Activated naive CD8-positive, alpha-beta T cell treated with anti-CD3 and anti-CD28 coated beads for 36 hours (primary cell): ENCODE measurements at regions not wholly inside any gene's neighbourhood (a gene's known extent, or its start where the extent isn't known, plus 50 kb on each side); places are given as distances from the start of the nearest gene placed in this dataset.
A peak's percentile ranks its signal among the peaks of the same experiment; 100 is the strongest.

Experiments
- DNase-seq: peaks from one replicate; pipeline ENCODE4 v3.0.0; 2021
- H3K27ac Mint-ChIP-seq: one replicate; pipeline ENCODE4 v1.8.0; 2022; ENCODE audit warnings: mild to moderate bottlenecking, moderate library complexity, mixed read lengths
- H3K27me3 Mint-ChIP-seq: one replicate; pipeline ENCODE4 v1.8.0; 2022; ENCODE audit warnings: mild to moderate bottlenecking, mixed read lengths
- H3K36me3 Mint-ChIP-seq: one replicate; pipeline ENCODE4 v1.8.0; 2021; ENCODE audit warnings: mild to moderate bottlenecking, mixed read lengths
- H3K4me1 Mint-ChIP-seq: one replicate; pipeline ENCODE4 v1.8.0; 2021; ENCODE audit warnings: mixed read lengths
- H3K4me3 Mint-ChIP-seq: one replicate; pipeline ENCODE4 v1.8.0; 2022; ENCODE audit warnings: mild to moderate bottlenecking, moderate library complexity, mixed read lengths
- H3K9me3 Mint-ChIP-seq: one replicate; pipeline ENCODE4 v1.8.0; 2022; ENCODE audit warnings: mixed read lengths

DNA sequence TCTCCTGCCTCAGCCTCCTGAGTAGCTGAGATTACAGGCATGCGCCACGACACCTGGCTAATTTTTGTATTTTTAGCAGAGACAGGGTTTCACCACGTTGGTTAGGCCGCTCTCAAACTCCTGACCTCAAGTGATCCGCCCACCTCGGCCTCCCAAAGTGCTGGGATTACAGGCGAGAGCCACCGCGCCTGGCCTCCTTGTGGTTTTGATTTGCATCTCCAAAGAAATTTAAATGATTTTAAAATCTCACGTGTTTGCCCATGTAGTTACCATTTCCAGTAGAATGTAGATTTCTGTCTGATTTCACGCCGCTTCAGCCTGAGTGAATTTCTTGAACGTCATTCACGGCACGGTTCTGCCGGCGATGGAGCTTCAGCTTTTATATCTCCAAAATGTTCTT, 55.8 kb downstream of the IGF2 start:
- Mint-ChIP-seq H3K4me3 (no peak overlapping the region), H3K4me1 (no peaks in the 10 kb centered on the region), H3K9me3 (peaks cover 8% of the 10 kb centered on the region), H3K27ac (no peak overlapping the region), H3K36me3 (no peaks in the 10 kb centered on the region), H3K27me3 (peaks cover 15% of the 10 kb centered on the region)
- DNase-seq: no peak

DNA sequence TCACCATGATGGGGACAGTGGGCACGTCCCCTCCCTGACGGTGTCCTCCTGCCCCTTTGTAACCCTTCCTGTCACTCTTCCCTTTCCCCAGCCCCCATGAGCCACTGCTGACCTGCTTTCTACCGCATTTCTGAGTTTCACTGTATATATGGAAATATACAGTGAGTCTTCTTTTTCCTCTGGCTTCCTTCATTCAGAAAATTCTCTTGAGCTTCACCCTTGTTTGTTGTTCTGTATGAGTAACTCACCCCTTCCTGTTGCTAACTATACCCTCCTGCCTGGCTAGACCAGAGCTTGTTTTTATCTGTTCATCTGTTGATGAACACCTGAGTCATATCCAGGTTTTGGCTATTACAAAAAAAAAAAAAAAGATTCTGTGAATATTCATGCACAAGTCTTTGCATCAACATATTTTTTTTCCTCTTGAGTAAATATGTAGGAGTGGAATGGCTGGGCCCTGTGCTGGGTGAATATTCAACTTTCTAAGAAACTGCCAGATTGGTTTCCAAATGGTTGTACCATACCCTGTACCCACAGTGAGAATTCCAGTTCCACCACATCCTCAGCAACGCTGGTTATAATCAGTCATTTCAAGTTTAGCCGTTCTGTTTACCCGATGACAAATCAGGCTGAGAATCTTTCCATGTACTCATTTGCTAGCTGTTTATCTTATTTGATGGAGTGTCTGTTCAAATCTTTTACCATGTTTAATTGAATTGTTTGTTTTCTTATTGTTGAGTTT, 62.0 kb downstream of the IGF2 start:
- no peak overlapping the region for H3K4me3 Mint-ChIP-seq
- H3K4me1 Mint-ChIP-seq: peaks cover 10% of the 10 kb centered on the region
- peaks cover 23% of the 10 kb centered on the region for H3K27me3 Mint-ChIP-seq
- H3K9me3 Mint-ChIP-seq: no peaks in the 10 kb centered on the region
- peak overlapping the region; percentile 5 for H3K27ac Mint-ChIP-seq
- DNase-seq: peak; percentile 41
- no peaks in the 10 kb centered on the region for H3K36me3 Mint-ChIP-seq

DNA sequence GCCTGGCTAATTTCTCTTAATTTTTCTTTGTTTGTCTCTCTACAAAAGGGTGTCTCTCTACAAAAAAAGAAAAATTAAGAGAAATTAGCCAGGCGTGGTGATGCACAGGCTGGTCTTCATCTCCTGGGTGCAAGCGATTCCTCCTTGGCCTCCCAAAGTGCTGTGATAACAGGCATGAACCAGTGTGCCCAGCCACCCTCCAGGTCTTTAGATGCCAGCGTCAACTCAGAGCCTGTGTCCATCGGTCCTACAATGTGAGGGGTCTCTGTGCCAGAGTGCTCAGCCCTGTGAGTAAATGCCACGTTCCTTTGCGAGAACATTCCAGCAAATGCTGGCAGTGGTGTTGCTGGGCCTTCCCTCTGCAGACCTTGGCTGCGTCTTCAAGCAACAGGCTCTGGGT, 62.7 kb downstream of the IGF2 start:
- Mint-ChIP-seq H3K27ac (no peak overlapping the region), H3K36me3 (no peaks in the 10 kb centered on the region)
- DNase-seq: no peak

DNA sequence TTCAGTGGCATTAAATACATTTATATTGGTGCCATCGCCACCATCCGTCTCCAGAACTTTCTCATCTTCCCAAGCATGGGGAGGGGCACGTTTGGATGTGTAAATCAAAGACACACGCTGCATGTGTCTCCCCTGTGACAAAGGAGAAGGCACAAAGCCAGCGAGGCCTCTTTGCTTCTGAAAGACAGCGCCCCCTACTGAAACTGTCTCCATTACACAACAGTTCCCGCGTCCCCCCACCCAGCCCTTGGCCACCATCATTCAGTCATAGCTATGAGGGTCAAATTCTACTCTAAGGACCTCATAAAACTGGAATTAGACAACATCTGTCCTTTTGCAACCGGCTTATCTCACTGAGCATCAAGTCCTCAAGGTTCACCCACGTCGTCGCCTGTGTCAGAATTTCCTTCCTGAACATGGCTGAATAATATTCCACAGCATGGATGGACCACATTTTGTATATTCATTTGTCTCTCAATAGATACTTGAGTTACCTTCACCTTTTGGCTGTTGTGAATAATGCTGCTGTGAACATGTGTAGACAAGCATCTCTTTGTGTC, 64.8 kb downstream of the IGF2 start:
- H3K27me3 Mint-ChIP-seq: peaks cover 36% of the 10 kb centered on the region
- H3K4me1 Mint-ChIP-seq: peaks cover 10% of the 10 kb centered on the region

More for the DNA sequence above, 62.7 kb downstream of the IGF2 start:
- H3K27me3 Mint-ChIP-seq: peaks cover 29% of the 10 kb centered on the region
- peaks cover 10% of the 10 kb centered on the region for H3K4me1 Mint-ChIP-seq
- H3K4me3 Mint-ChIP-seq: no peak overlapping the region
- no peaks in the 10 kb centered on the region for H3K9me3 Mint-ChIP-seq

DNA sequence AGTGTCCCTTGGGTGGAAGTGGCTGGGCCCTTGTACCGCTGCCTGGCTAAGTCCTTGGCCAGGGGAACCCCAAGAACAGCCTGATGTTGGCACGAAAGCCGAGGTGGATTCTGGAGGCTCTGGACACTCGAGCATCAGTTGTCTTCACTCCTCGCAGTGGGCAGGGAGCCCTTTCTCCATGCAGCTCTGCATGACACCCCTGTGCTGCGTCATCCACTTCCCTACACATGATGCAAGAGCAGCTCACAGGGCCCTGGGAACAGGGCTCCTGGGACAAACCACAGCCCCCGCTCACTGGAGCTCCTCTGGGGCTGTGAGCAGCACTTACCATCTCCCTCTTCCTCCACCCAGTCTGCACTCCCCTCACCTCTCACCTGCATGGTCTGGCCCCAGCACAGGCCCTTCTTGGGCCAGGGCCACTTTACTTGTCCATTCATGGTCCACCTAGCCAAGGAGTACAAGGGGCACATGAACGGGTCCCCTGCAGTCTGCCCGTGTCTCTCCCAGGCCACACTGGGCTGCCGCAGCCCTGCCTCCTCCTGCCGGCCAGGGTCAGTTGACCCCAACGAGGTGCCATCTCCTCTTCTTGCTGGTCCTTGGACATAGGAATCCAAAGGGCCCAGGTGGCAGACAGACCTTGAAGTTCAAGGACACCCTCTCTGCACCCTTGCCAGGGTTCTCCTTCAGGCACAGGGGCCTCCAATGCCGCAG, 66.5 kb downstream of the IGF2 start:
- H3K4me3 Mint-ChIP-seq: no peak overlapping the region
- H3K36me3 Mint-ChIP-seq: no peaks in the 10 kb centered on the region
- no peak for DNase-seq
- no peak overlapping the region for H3K27ac Mint-ChIP-seq
- peaks cover 36% of the 10 kb centered on the region for H3K27me3 Mint-ChIP-seq
- H3K4me1 Mint-ChIP-seq: peaks cover 9% of the 10 kb centered on the region
- H3K9me3 Mint-ChIP-seq: no peaks in the 10 kb centered on the region

More for the DNA sequence above, 64.8 kb downstream of the IGF2 start:
- no peak for DNase-seq
- Mint-ChIP-seq H3K9me3 (no peaks in the 10 kb centered on the region), H3K4me3 (no peak overlapping the region), H3K36me3 (no peaks in the 10 kb centered on the region), H3K27ac (no peak overlapping the region)

DNA sequence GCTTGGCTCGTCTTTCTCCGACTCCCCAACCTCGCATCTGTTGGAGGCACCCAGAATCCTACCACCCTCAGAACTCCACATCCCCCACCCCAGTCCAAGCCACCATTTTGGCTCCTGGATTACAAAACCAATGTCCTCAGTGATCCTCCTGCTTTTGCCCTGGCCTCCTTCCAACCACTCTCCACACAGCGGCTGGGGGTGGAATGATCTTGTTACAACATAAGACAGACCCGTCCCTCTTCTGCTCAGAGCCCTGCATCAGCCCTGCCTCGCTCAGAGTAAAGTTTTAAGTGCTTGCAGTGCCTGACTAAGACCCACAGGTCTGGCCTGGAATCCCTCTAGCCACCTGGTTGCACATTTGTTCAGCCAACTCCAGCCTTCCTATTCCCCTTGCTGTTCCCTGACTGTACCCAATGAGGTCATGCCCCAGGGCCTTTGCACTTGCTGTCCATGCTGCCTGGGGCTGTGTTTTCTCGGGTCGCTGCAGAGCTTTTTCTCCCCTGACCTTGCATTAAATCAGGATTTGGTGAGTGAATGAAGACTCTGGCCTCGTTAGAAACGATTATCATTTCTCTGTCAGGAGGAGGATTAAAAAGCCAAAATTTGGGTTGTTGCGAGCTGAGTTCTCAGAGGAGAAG, 67.3 kb downstream of the IGF2 start:
- no peak for DNase-seq
- Mint-ChIP-seq H3K36me3 (no peaks in the 10 kb centered on the region), H3K4me3 (no peak overlapping the region), H3K27ac (no peak overlapping the region), H3K4me1 (peaks cover 1% of the 10 kb centered on the region), H3K9me3 (no peaks in the 10 kb centered on the region), H3K27me3 (peaks cover 36% of the 10 kb centered on the region)
